Kidney (tissue), 10 donors: ENCODE measurements at regions not wholly inside any gene's neighbourhood (a gene's known extent, or its start where the extent isn't known, plus 50 kb on each side); places are given as distances from the start of the nearest gene placed in this dataset.
"Not testable (repeated sequence)": the region's sequence is repeated elsewhere in the genome, so short reads cannot be mapped to it uniquely, and the experiment has no call there.

Source experiments
- DNase-seq, 5 donors: peaks; one replicate each; pipeline ENCODE4 v3.0.0-alpha.2; 2013 to 2020
- FAIRE-seq: peaks from 2 replicates; lab custom pipeline; 2012; peaks lifted over from hg19 to GRCh38; lab: Jason Lieb, UNC
- H3K27ac ChIP-seq, 2 donors: one replicate each; pipeline ENCODE4 v1.7.0; 2013; ENCODE audit warnings: low read depth in 2 of 2, low read length in 2 of 2, inconsistent platforms in 1 of 2
- H3K27me3 ChIP-seq: one replicate; pipeline ENCODE4 v1.7.1; 2013; ENCODE audit warnings: low read length, inconsistent platforms; ENCODE audit not compliant: control insufficient read depth, insufficient read depth
- H3K36me3 ChIP-seq, 3 donors: one replicate each; pipeline versions ENCODE4 v1.7.0 to v1.7.1; 2013; ENCODE audit warnings: low read length in 3 of 3, control low read depth in 1 of 3, inconsistent platforms in 1 of 3; ENCODE audit not compliant: insufficient read depth in 3 of 3, control insufficient read depth in 2 of 3
- H3K4me1 ChIP-seq, 3 donors: one replicate each; pipeline versions ENCODE4 v1.7.0 to v1.7.1; 2013; ENCODE audit warnings: low read length in 3 of 3, inconsistent platforms in 1 of 3, low read depth in 1 of 3; ENCODE audit not compliant: control insufficient read depth in 2 of 3, insufficient read depth in 2 of 3
- H3K4me3 ChIP-seq, 3 donors: one replicate each; pipeline versions ENCODE4 v1.7.0 to v1.8.1; 2013; ENCODE audit warnings: low read length in 3 of 3, control low read depth in 1 of 3, inconsistent platforms in 1 of 3
- H3K9ac ChIP-seq, 3 donors: one replicate each; pipeline versions ENCODE4 v1.7.0 to v1.7.1; 2013; ENCODE audit warnings: low read length in 3 of 3, control low read depth in 1 of 3, inconsistent platforms in 1 of 3
- H3K9me3 ChIP-seq, 3 donors: one replicate each; pipeline versions ENCODE4 v1.7.0 to v1.7.1; 2013; ENCODE audit warnings: low read length in 3 of 3, control low read depth in 1 of 3, inconsistent platforms in 1 of 3; ENCODE audit not compliant: control insufficient read depth in 2 of 3, insufficient read depth in 1 of 3
- intact Hi-C: fragments of 100-400 bp; cut with DNase I; formaldehyde crosslinking; loops from one replicate; pipeline ENCODE4 v1.11.1; 2022
- donor health status: control.
- donor health status: control.
- donor health status: DM: yes; HTN: yes; CAD: no.
- donor health status: Normal renal cell carcinoma (clear cell type).

DNA sequence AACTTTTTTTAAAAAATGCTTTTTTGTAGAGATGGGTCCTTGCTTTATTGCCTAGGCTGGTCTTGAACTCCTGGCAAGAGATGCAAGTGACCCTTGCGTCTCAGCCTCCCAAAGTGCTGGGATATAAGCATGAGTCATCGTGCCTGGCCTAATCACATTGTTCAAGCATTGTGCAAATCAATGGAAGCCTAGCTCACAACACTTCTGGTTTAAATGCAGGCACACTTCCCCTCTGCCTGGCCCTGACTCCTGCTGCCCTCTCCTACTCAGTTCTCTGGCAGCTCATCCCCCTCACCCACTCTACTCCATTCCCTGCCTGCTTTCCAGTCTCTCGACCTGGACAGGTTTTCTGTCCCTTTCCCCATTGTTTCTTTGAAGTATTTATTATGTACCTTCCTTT, 288.1 kb upstream of the PLGLB1 start:
- H3K4me1 ChIP-seq, H3K4me3 ChIP-seq, FAIRE-seq, DNase-seq, H3K9ac ChIP-seq, H3K9me3 ChIP-seq, H3K27me3 ChIP-seq, H3K27ac ChIP-seq, intact Hi-C loops, H3K36me3 ChIP-seq: not testable (repeated sequence)

GRCh38 chr2:87311896-87312441, 290.3 kb upstream of the PLGLB1 start:
- H3K27ac ChIP-seq, H3K9me3 ChIP-seq, FAIRE-seq, H3K9ac ChIP-seq, H3K4me3 ChIP-seq, intact Hi-C loops, H3K36me3 ChIP-seq, H3K4me1 ChIP-seq, H3K27me3 ChIP-seq: not testable (repeated sequence)
- DNase-seq, result peak in 1 of 5 donors; percentile 28

- not testable (repeated sequence) for H3K4me1 ChIP-seq
Measured at GRCh38 chr2:87314622-87315021, 293.0 kb upstream of the PLGLB1 start.

GRCh38 chr2:87315183-87315902, 293.7 kb upstream of the PLGLB1 start:
- H3K4me3 ChIP-seq, H3K27me3 ChIP-seq, intact Hi-C loops, H3K9ac ChIP-seq, H3K4me1 ChIP-seq, H3K36me3 ChIP-seq, H3K27ac ChIP-seq, H3K9me3 ChIP-seq, FAIRE-seq: not testable (repeated sequence)
- DNase-seq, result peak in 1 of 5 donors; percentile 38

More at GRCh38 chr2:87314622-87315021, 293.0 kb upstream of the PLGLB1 start:
- H3K27me3 ChIP-seq, H3K4me3 ChIP-seq, FAIRE-seq, DNase-seq, intact Hi-C loops, H3K36me3 ChIP-seq, H3K9ac ChIP-seq, H3K9me3 ChIP-seq, H3K27ac ChIP-seq: not testable (repeated sequence)

- not testable (repeated sequence) for H3K27ac ChIP-seq
Measured at GRCh38 chr2:87317193-87317592, 295.5 kb upstream of the PLGLB1 start.

GRCh38 chr2:87318814-87319491, 297.3 kb upstream of the PLGLB1 start:
- DNase-seq, H3K4me1 ChIP-seq, FAIRE-seq, H3K36me3 ChIP-seq, H3K9me3 ChIP-seq, H3K4me3 ChIP-seq, H3K27ac ChIP-seq, H3K27me3 ChIP-seq, intact Hi-C loops, H3K9ac ChIP-seq: not testable (repeated sequence)

More at GRCh38 chr2:87317193-87317592, 295.5 kb upstream of the PLGLB1 start:
- H3K9me3 ChIP-seq, H3K4me3 ChIP-seq, H3K36me3 ChIP-seq, FAIRE-seq, H3K27me3 ChIP-seq, H3K4me1 ChIP-seq, intact Hi-C loops, DNase-seq, H3K9ac ChIP-seq: not testable (repeated sequence)

DNA sequence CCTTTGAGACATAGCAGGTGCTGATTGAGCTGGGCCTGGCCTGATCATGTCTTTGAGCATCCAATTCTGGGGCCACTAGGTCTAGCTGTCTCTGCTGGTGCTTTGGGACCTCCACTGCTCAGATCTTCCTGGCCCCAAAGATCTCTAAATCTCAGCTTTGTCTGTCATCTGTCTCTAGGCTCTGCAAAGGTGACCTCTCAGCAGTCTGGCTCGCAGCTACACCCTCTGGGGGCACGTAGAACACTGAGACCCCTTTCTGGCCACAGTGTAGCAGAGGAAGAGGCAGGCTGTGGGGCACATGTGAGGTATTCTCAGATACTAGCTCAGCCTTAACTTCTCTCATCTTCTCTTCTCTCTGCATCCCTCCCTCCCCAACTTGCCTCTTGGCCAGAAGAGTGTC, 298.1 kb upstream of the PLGLB1 start:
- H3K27me3 ChIP-seq, H3K27ac ChIP-seq, H3K4me1 ChIP-seq, intact Hi-C loops, H3K4me3 ChIP-seq, H3K36me3 ChIP-seq, H3K9me3 ChIP-seq, H3K9ac ChIP-seq, FAIRE-seq, DNase-seq: not testable (repeated sequence)

- H3K4me1 ChIP-seq, H3K27me3 ChIP-seq, intact Hi-C loops, H3K4me3 ChIP-seq, H3K36me3 ChIP-seq, FAIRE-seq, H3K27ac ChIP-seq, H3K9ac ChIP-seq, H3K9me3 ChIP-seq: not testable (repeated sequence)
- peak in 1 of 5 donors; percentile 22 for DNase-seq
Measured at GRCh38 chr2:87321201-87321600, 299.6 kb upstream of the PLGLB1 start.
